ENCODE measurements at regions not wholly inside any gene's neighbourhood (a gene's known extent, or its start where the extent isn't known, plus 50 kb on each side); places are given as distances from the start of the nearest gene placed in this dataset.
"Not testable (repeated sequence)": the region's sequence is repeated elsewhere in the genome, so short reads cannot be mapped to it uniquely, and the experiment has no call there.

DNA sequence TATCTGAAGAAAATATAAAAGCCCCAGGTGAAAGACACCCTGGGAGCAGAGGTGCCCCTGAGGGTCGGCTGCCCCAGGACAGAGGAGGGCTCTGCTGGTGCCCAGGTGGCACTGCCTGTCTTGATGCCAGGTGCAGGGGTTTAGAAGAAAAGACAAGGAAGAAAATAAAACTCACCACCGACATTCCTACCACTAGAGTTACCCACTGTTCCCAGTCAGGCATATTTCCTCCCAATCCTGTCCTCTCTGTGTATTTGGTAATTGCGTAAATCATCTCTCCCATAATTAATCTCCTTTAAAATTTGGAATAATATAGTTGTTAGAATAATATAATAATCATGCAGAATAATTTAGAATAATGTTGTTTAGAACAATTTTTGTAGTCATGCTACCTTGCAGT, 276.4 kb upstream of the PLGLB2 start:
- TF ChIP-seq, protein P1, sequence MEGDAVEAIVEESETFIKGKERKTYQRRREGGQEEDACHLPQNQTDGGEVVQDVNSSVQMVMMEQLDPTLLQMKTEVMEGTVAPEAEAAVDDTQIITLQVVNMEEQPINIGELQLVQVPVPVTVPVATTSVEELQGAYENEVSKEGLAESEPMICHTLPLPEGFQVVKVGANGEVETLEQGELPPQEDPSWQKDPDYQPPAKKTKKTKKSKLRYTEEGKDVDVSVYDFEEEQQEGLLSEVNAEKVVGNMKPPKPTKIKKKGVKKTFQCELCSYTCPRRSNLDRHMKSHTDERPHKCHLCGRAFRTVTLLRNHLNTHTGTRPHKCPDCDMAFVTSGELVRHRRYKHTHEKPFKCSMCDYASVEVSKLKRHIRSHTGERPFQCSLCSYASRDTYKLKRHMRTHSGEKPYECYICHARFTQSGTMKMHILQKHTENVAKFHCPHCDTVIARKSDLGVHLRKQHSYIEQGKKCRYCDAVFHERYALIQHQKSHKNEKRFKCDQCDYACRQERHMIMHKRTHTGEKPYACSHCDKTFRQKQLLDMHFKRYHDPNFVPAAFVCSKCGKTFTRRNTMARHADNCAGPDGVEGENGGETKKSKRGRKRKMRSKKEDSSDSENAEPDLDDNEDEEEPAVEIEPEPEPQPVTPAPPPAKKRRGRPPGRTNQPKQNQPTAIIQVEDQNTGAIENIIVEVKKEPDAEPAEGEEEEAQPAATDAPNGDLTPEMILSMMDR (IDR thresholded peaks at IDR 0.05 in 8 of 11, conservative IDR thresholded peaks at IDR 0.05 in 3 of 11), result not testable (repeated sequence)
- not testable (repeated sequence) for TF ChIP-seq POLR2A, POLR2AphosphoS5 (IDR thresholded peaks at IDR 0.05)

Data from spleen (tissue), 7 donors.